ENCODE measurements at regions not wholly inside any gene's neighbourhood (a gene's known extent, or its start where the extent isn't known, plus 50 kb on each side); places are given as distances from the start of the nearest gene placed in this dataset.
"Not testable (repeated sequence)": the region's sequence is repeated elsewhere in the genome, so short reads cannot be mapped to it uniquely, and the experiment has no call there.

GRCh38 chr12:92385296-92385695 is 239.7 kb upstream of the BTG1 start:
- DNase-seq = no peak

DNA sequence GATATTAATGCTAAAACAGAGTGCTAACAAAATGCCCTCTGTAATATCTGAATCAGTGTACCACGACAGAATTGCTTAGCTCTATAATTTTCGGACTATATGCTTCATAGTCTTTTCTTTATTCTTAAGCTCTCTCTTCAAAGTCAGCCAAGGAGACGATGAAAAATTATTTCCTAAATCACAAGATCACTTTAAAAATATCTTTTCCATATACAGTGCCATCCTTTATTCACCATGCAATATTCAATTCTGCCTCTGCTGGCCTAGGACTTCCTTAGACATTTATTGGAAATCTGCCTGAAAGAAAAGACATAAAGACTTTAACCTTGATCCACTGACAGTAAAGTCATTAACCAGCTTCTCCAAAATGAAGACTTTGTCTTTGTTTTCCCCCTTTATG is 238.9 kb upstream of the BTG1 start:
- no peak for DNase-seq

- DNase-seq = no peak
Measured at GRCh38 chr12:92382383-92382878, 236.8 kb upstream of the BTG1 start.

DNA sequence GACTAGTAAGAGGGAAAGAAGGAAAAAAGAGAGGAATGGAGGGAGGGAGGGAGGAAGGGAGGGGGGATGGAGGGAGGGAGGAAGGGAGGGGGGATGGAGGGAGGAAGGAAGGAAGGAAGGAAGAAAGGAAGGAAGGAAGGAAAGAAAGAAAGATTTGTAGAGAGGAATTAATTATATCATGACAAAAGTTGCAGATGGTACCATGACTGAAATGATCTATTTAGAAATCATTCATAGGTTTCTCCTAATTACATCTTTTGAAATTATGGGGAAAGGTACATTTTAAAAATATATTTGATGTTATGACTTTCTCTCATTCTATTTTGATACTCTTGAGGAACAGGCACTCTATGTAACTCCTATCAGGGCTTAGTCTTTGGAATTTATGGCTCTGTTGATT is 236.2 kb upstream of the BTG1 start:
- DNase-seq = no peak

DNA sequence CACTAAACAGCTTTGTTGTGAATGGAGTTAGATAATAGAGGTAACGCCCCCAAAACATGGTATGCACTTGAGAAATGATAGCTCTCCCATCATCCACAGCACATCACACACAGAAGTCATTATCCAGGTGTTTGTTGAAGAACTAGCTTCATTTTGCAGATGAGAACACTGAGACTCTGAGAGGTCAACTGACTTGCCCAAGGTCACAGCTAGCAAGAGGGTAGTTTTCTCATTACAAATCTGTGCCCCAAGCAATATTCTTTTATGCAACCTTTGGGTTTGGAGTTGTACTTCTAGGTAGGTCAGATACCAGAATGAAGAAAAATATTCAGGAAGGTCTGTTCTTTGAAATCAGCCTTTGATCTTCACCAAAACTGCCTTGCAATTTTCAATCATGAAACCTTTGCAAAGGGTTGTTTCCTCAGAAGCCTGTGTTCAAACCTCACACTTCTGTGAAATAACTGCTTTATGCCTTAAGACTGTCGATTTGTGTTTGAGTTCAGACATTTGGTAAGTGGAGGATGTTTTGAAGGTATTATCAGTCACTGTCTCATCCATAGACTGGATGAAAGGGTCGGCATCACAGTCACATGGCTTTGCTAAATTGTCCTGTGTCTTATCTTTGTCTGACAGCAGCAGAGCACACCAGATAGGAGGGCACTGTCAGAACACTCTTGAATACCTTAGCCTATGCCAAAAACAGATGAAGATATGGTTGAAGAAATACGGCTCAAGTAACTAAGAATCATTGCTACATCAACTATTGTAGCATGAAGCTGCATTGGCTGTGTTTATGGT is 233.2 kb upstream of the BTG1 start:
- no peak for DNase-seq

DNA sequence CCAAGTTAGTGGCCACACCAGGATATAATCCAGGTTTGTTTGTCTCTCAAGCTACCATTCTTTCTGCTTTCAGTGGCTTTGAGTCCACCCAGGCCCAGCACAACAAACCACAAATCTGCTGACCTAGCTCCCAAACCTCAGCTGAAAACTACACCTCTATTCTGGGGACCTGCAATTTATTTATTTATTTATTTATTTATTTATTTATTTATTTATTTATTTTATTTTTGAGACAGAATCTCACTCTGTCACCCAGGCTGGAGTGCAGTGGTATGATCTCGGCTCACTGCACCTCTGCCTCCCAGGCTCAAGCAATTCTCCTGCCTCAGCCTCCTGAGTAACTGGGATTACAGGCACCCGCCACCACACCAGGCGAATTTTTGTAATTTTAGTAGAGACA is 229.9 kb upstream of the BTG1 start:
- DNase-seq = not testable (repeated sequence)

- no peak for DNase-seq
Measured at GRCh38 chr12:92370828-92371227, 225.2 kb upstream of the BTG1 start.

DNA sequence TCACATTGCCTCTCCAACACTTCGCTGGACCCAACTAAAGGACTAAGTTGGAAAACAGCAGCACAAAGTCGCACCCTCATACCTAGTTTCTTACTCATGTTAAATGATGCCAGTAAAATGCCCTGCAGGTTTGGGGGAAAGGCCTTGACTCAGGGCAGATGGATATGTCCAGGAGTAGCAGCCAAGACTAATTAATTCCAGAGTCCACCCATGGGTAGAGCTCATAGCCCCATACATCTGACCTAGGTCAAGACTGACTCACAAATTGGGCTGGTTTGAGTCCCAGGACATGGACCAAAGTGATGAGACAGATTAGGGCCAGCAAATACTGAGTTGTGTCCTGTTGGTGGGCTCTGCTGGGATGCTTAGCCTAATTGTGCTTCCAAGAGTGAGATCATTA is 224.0 kb upstream of the BTG1 start:
- DNase-seq = no peak

GRCh38 chr12:92369056-92369455 is 223.4 kb upstream of the BTG1 start:
- DNase-seq = no peak

- DNase-seq = peak; percentile 90
Measured at GRCh38 chr12:92365836-92366235, 220.2 kb upstream of the BTG1 start.

DNA sequence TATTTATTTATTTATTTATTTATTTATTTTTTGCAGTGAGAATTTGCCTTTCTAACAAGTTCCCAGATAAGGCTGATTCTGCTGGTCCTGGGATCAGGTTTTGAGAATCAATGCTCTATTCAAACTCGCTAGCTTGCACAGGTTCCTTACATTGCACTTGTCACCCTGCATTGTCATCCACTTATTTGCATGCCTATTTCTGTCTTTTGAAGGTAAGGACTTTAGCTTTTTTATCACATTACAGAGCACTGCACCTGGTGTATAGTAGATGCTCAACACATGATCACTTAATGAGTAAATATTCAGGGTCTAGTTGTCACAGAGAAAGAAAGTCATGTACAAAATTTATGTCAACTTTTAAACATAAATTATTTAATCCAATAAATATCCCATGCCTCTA is 219.7 kb upstream of the BTG1 start:
- DNase-seq = no peak

- DNase-seq = no peak
Measured at GRCh38 chr12:92363295-92364146, 217.9 kb upstream of the BTG1 start.

DNA sequence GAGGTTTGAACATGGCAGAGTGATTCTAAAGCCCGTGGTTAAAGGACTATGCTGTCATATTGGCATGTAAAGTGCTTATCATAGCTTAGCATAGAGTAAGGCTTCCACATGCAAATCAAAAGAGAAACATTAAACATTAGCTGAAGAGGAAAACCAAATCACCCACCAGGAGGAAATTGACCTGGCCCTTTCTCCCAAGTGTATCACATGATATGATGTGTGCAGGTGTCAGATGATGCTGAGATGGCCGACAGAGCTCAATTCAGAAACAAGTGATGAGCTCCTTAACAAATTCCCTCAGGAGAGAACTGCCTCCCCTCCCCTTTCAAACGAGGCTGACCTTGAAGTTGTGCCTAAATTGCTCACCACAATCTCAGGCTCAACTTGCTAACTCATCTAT is 217.1 kb upstream of the BTG1 start:
- no peak for DNase-seq

GRCh38 chr12:92362126-92362525 is 216.5 kb upstream of the BTG1 start:
- DNase-seq = no peak

- no peak for DNase-seq
Measured at GRCh38 chr12:92360543-92360942, 214.9 kb upstream of the BTG1 start.

DNA sequence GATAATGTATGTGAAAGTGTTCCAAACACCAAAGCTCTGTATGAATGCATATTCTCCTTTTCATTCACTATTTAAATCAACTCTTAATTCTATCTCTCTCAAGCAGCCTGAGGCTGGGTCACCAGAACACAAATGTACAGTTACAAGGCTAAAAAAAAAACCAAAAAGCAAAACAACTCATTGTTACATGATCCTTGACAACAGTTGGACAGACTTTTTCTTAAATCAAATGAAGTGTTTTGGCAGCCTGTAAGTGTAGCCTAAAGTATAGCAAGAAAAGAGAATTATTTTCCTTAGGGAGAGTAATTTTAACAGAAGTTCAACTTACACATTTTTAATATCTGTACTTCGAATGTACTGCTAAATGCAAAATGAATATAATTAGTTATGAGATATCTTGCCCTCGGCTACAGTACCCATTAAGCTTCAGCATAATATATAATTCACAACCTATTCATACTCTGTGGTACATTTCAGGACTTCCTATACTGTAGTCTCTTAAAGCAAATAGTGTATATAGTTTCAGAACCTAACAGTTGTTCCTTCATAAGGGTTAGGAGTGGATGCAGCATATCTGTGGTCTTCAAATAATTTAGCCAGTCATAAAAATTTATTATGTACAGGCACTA is 214.0 kb upstream of the BTG1 start:
- no peak for DNase-seq

DNA sequence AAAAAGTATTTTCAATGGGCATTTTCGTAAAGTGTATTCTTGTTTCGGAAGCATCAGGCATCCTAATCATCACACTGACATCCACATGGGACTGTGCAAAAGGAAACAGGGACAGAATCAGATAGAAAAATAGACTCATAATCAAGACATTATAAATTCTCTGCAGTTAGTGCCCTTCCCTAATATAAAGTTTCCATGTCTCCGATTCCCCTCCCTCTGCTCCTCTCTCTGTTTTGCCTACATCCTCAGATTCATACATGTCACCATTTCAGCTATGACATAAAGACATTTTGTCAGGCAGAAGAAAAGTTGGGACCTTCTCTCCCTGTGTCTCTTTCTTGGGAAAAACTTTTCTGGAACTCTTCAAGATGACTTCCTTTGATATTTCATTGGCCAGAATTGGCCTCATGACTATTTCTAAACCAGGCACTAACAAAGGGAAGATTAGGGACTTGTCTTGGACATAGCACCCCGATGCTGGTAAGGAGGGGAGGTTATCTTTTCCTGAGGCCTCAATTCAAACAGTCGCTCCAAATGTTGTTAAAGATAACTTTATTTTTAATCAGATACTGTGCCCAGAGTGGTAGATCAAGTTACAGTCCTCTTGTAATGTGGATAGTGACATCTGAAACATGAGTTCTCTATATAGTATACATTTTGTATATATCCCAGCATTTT is 212.1 kb upstream of the BTG1 start:
- no peak for DNase-seq

DNA sequence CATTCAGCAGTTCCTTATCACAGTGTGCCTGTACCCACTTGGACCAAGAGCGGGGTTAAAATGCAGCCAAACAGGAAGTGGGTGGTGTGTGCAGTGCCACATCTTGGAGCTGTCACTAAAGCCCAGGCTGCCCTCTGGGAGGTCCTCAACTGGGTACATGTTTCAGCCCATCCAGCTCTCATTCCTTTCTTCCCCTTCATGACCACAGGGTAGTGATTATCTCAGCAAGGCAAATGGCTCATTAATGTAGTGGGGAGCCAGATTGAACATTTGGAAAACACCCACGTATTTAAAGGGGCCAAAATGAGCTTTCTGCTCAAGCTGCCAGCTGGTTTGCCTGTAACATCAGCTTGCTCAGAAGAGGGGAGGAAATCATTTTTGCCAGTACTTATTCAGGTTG is 210.8 kb upstream of the BTG1 start:
- no peak for DNase-seq

DNA sequence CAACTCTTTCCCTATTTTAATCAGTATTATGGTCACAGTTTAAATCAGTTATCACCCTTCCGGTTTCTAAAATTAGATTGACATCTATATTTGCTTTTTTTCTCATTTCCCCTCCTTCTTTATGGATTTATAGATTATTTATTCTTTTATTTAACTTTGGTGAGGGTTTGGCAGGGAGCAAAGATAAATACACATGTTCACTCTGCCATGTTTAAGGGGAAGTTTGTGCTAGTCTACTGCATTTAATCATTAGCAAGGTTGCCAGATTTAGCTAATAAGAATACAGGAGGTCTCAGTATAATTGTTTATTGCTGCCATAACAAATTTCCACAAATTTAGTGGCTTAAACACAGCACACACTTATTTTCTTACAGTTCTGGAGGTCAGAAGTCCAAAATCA is 204.0 kb upstream of the BTG1 start:
- no peak for DNase-seq

DNA sequence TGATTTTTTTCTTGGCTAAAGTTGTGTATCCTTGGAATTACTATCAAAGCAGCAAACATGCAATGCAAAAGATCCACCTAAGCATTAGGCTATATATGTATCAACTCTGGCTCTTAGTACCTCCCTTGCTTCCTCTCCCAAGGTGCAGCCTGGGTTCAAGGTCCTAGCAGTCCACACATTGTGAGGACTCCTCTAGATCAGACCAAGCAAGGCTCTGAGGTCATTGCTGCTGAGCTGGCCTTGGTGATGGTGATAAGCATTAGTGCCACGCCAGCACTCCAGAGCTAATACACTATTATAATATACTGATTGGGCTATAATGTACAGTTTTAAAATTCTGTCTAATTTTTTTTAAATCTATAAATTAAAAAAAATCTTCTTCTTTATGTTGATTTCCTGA is 196.9 kb upstream of the BTG1 start:
- DNase-seq = no peak

- DNase-seq = no peak
Measured at GRCh38 chr12:92341065-92341668, 195.5 kb upstream of the BTG1 start.

DNA sequence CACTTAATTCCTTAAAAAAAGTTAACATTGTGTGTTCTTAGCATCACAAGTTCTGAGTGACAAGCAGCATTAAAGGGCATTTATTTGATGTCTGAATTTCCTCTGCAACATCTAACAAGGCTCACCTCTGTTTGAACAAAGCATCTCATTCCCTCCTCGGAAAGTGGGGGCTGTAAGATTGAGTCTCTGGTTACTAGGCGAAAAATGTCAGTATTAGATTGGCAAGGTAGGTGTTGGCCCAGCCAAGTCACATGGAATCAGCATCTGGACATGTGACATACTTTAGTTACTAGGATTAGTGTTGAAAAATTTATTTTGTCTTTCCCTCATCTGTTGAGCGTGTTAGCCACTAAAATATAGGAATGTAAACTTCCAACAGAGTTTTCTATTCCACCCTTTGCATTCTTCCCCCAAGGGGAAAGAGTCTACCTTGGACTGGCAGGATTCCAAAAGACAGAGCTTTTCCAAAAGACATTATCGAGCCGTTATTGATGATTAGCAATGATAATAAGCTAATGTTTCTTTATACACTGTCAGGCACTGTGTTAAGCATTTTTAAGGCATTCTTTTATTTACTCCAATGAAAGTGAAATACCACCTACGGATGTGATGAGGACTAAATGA is 194.9 kb upstream of the BTG1 start:
- no peak for DNase-seq
